Neural progenitor cell (in vitro differentiated cells): ENCODE measurements at regions not wholly inside any gene's neighbourhood (a gene's known extent, or its start where the extent isn't known, plus 50 kb on each side); places are given as distances from the start of the nearest gene placed in this dataset.
A peak's percentile ranks its signal among the peaks of the same experiment; 100 is the strongest.

Source experiments
- DNase-seq: peaks from one replicate; pipeline ENCODE4 v3.0.0-alpha.2; 2016; ENCODE audit warnings: low spot score
- H2AFZ ChIP-seq: fragments of 200-600 bp; sonication (generic); replicated peaks from 2 replicates; pipeline ENCODE4 v1.6.1; 2016; ENCODE audit warnings: antibody characterized with exemption
- H3F3A ChIP-seq: fragments of 200-600 bp; sonication (generic); 2 replicates; pipeline ENCODE4 v1.6.1; 2016; ENCODE audit warnings: antibody characterized with exemption, low read depth
- H3K27ac ChIP-seq: fragments of 200-600 bp; sonication (generic); 2 replicates; pipeline ENCODE4 v1.5.1; 2016; ENCODE audit warnings: mild to moderate bottlenecking
- H3K27me3 ChIP-seq: fragments of 200-600 bp; sonication (generic); 2 replicates; pipeline ENCODE4 v1.6.1; 2016; ENCODE audit warnings: mild to moderate bottlenecking, moderate library complexity
- H3K36me3 ChIP-seq: fragments of 200-600 bp; sonication (generic); 2 replicates; pipeline ENCODE4 v1.5.1; 2016
- H3K4me1 ChIP-seq: fragments of 200-600 bp; sonication (generic); 2 replicates; pipeline ENCODE4 v1.6.1; 2016; ENCODE audit warnings: mixed run types
- H3K4me2 ChIP-seq: fragments of 200-600 bp; sonication (generic); 2 replicates; pipeline ENCODE4 v1.6.1; 2016
- H3K4me3 ChIP-seq: fragments of 200-600 bp; sonication (generic); 2 replicates; pipeline ENCODE4 v1.5.1; 2016
- H3K79me2 ChIP-seq: fragments of 200-600 bp; sonication (generic); 2 replicates; pipeline ENCODE4 v1.6.1; 2016; ENCODE audit warnings: low read depth
- H3K9ac ChIP-seq: fragments of 200-600 bp; sonication (generic); 2 replicates; pipeline ENCODE4 v1.6.1; 2016
- H3K9me3 ChIP-seq: fragments of 200-600 bp; sonication (generic); 2 replicates; pipeline ENCODE4 v1.5.1; 2016; ENCODE audit warnings: low read depth
- H4K20me1 ChIP-seq: fragments of 200-600 bp; sonication (generic); 2 replicates; pipeline ENCODE4 v1.6.1; 2016; ENCODE audit warnings: low read depth
- H3K27ac Mint-ChIP-seq: 3 replicates; pipeline ENCODE4 v1.8.0; 2021; ENCODE audit warnings: mixed read lengths
- H3K27me3 Mint-ChIP-seq: 2 replicates; pipeline ENCODE4 v1.8.0; 2022; ENCODE audit warnings: low read depth, mild to moderate bottlenecking, inconsistent platforms, moderate library complexity, mixed read lengths; ENCODE audit not compliant: insufficient read depth
- H3K36me3 Mint-ChIP-seq: 3 replicates; pipeline ENCODE4 v1.8.0; 2021; ENCODE audit warnings: mixed read lengths
- H3K4me1 Mint-ChIP-seq: 3 replicates; pipeline ENCODE4 v1.8.0; 2021; ENCODE audit warnings: mixed read lengths
- H3K4me3 Mint-ChIP-seq: 3 replicates; pipeline ENCODE4 v1.8.0; 2021; ENCODE audit warnings: mild to moderate bottlenecking, moderate library complexity, mixed read lengths
- H3K9me3 Mint-ChIP-seq: 3 replicates; pipeline ENCODE4 v1.8.0; 2020; ENCODE audit warnings: mixed read lengths
- CTCF ChIP-seq: fragments of 200-600 bp; sonication (generic); IDR thresholded peaks from 2 replicates; pipeline ENCODE4 v1.5.1; 2017; ENCODE audit warnings: antibody characterized with exemption, mild to moderate bottlenecking
- EZH2 ChIP-seq: fragments of 200-600 bp; sonication (generic); IDR thresholded peaks from 2 replicates; pipeline ENCODE4 v1.6.1; 2017; ENCODE audit warnings: antibody characterized with exemption, mild to moderate bottlenecking, moderate library complexity
- EZH2phosphoT487 ChIP-seq: fragments of 200-600 bp; sonication (generic); IDR thresholded peaks from 2 replicates; pipeline ENCODE4 v1.6.1; 2017; ENCODE audit warnings: antibody characterized with exemption

GRCh38 chr9:2286333-2286705 lies 271.2 kb downstream of the SMARCA2 start:
- H3K4me2 ChIP-seq: no peak overlapping the region
- H3K27ac Mint-ChIP-seq: peak overlapping the region; percentile 34
- H3K27me3 Mint-ChIP-seq: no peaks in the 10 kb centered on the region
- no peak overlapping the region for H2AFZ ChIP-seq
- no peaks in the 10 kb centered on the region for H4K20me1 ChIP-seq
- H3K27ac ChIP-seq: no peak overlapping the region
- H3K27me3 ChIP-seq: no peaks in the 10 kb centered on the region
- H3K9ac ChIP-seq: no peak overlapping the region
- peaks cover 18% of the 10 kb centered on the region for H3K4me1 ChIP-seq
- H3K4me3 ChIP-seq: no peak overlapping the region
- H3K9me3 ChIP-seq: no peaks in the 10 kb centered on the region
- no peak for DNase-seq
- no peaks in the 10 kb centered on the region for H3F3A ChIP-seq
- peaks cover 9% of the 10 kb centered on the region for H3K4me1 Mint-ChIP-seq
- TF ChIP-seq EZH2: no peak
- no peak for TF ChIP-seq CTCF
- no peak for TF ChIP-seq EZH2phosphoT487
- no peaks in the 10 kb centered on the region for H3K36me3 ChIP-seq
- H3K9me3 Mint-ChIP-seq: peaks cover 2% of the 10 kb centered on the region
- H3K36me3 Mint-ChIP-seq: no peaks in the 10 kb centered on the region
- no peak overlapping the region for H3K4me3 Mint-ChIP-seq
- H3K79me2 ChIP-seq: no peaks in the 10 kb centered on the region

- no peak for TF ChIP-seq EZH2
- TF ChIP-seq CTCF: no peak
- TF ChIP-seq EZH2phosphoT487: no peak
- H3K9me3 ChIP-seq: no peaks in the 10 kb centered on the region
- Mint-ChIP-seq H3K27me3 (no peaks in the 10 kb centered on the region), H3K9me3 (peaks cover 2% of the 10 kb centered on the region), H3K36me3 (no peaks in the 10 kb centered on the region), H3K27ac (no peak overlapping the region), H3K4me1 (peaks cover 14% of the 10 kb centered on the region), H3K4me3 (no peak overlapping the region)
- H3K27me3 ChIP-seq: no peaks in the 10 kb centered on the region
- no peaks in the 10 kb centered on the region for H4K20me1 ChIP-seq
- no peak overlapping the region for H3K9ac ChIP-seq
- H3K4me2 ChIP-seq: no peak overlapping the region
- no peaks in the 10 kb centered on the region for H3K36me3 ChIP-seq
- H3F3A ChIP-seq: no peaks in the 10 kb centered on the region
- H3K79me2 ChIP-seq: no peaks in the 10 kb centered on the region
- peaks cover 13% of the 10 kb centered on the region for H3K4me1 ChIP-seq
- H2AFZ ChIP-seq: no peak overlapping the region
- no peak overlapping the region for H3K4me3 ChIP-seq
- no peak for DNase-seq
- H3K27ac ChIP-seq: no peak overlapping the region
These were observed 271.8 kb downstream of the SMARCA2 start for GRCh38 chr9:2286825-2287455.

GRCh38 chr9:2288309-2288708 lies 273.2 kb downstream of the SMARCA2 start:
- H3K27me3 Mint-ChIP-seq: no peaks in the 10 kb centered on the region
- Histone ChIP-seq H3K27me3 (no peaks in the 10 kb centered on the region), H3K27ac (no peak overlapping the region), H3K4me3 (no peak overlapping the region), H3K79me2 (no peaks in the 10 kb centered on the region), H3K4me2 (no peak overlapping the region), H3K9me3 (no peaks in the 10 kb centered on the region), H3K9ac (no peak overlapping the region), H4K20me1 (no peaks in the 10 kb centered on the region), H3K4me1 (peaks cover 17% of the 10 kb centered on the region), H3F3A (no peaks in the 10 kb centered on the region), H3K36me3 (no peaks in the 10 kb centered on the region), H2AFZ (no peak overlapping the region)
- H3K36me3 Mint-ChIP-seq: no peaks in the 10 kb centered on the region
- peaks cover 21% of the 10 kb centered on the region for H3K4me1 Mint-ChIP-seq
- TF ChIP-seq EZH2phosphoT487: no peak
- no peak for TF ChIP-seq CTCF
- no peak for TF ChIP-seq EZH2
- no peak overlapping the region for H3K4me3 Mint-ChIP-seq
- peak overlapping the region; percentile 65 for H3K27ac Mint-ChIP-seq
- DNase-seq: no peak
- H3K9me3 Mint-ChIP-seq: peaks cover 2% of the 10 kb centered on the region
